ENCODE measurements at regions not wholly inside any gene's neighbourhood (a gene's known extent, or its start where the extent isn't known, plus 50 kb on each side); places are given as distances from the start of the nearest gene placed in this dataset.

GRCh38 chr5:98713027-98713426, 60.4 kb upstream of the RGMB start:
- CTCF ChIA-PET = no interaction called here
- DNase-seq = no peak
- BruUV-seq (replicated peaks) = no TSS peak
- no peak for TF ChIP-seq CTCF (IDR thresholded peaks at IDR 0.05; ENCODE audit: unreplicated experiment)
- Mint-ChIP-seq H3K36me3 (ENCODE audit: insufficient read depth, unreplicated experiment) (no peaks in the 10 kb centered on the region), H3K27me3 (ENCODE audit: unreplicated experiment) (no peaks in the 10 kb centered on the region), H3K4me1 (ENCODE audit: low read depth, unreplicated experiment) (no peaks in the 10 kb centered on the region), H3K4me3 (ENCODE audit: low read depth, unreplicated experiment) (no peak overlapping the region), H3K27ac (ENCODE audit: unreplicated experiment) (no peak overlapping the region), H3K9me3 (ENCODE audit: low read depth, unreplicated experiment) (no peaks in the 10 kb centered on the region)
- intact Hi-C loops (cut with micrococcal nuclease; ENCODE audit: unreplicated experiment) = no loop called here

- Mint-ChIP-seq H3K27me3 (ENCODE audit: unreplicated experiment) (no peaks in the 10 kb centered on the region), H3K4me1 (ENCODE audit: low read depth, unreplicated experiment) (no peaks in the 10 kb centered on the region), H3K36me3 (ENCODE audit: insufficient read depth, unreplicated experiment) (no peaks in the 10 kb centered on the region), H3K4me3 (ENCODE audit: low read depth, unreplicated experiment) (no peak overlapping the region), H3K9me3 (ENCODE audit: low read depth, unreplicated experiment) (no peaks in the 10 kb centered on the region), H3K27ac (ENCODE audit: unreplicated experiment) (no peak overlapping the region)
- no peak for DNase-seq
- intact Hi-C loops (cut with micrococcal nuclease; ENCODE audit: unreplicated experiment) = no loop called here
- no peak for TF ChIP-seq CTCF (IDR thresholded peaks at IDR 0.05; ENCODE audit: unreplicated experiment)
- BruUV-seq (replicated peaks) = no TSS peak
- CTCF ChIA-PET = no interaction called here
Measured at GRCh38 chr5:98713856-98714255, 59.6 kb upstream of the RGMB start.

- no peak for DNase-seq
- CTCF ChIA-PET = no interaction called here
- intact Hi-C loops (cut with micrococcal nuclease; ENCODE audit: unreplicated experiment) = no loop called here
- no peaks in the 10 kb centered on the region for H3K36me3 Mint-ChIP-seq (ENCODE audit: insufficient read depth, unreplicated experiment)
- H3K27ac Mint-ChIP-seq (ENCODE audit: unreplicated experiment) = no peak overlapping the region
- H3K4me3 Mint-ChIP-seq (ENCODE audit: low read depth, unreplicated experiment) = no peak overlapping the region
- H3K9me3 Mint-ChIP-seq (ENCODE audit: low read depth, unreplicated experiment) = no peaks in the 10 kb centered on the region
- no peaks in the 10 kb centered on the region for H3K4me1 Mint-ChIP-seq (ENCODE audit: low read depth, unreplicated experiment)
- no TSS peak for BruUV-seq (replicated peaks)
- H3K27me3 Mint-ChIP-seq (ENCODE audit: unreplicated experiment) = no peaks in the 10 kb centered on the region
- TF ChIP-seq CTCF (IDR thresholded peaks at IDR 0.05; ENCODE audit: unreplicated experiment) = no peak
Measured at GRCh38 chr5:98714710-98715288, 58.7 kb upstream of the RGMB start.

DNA sequence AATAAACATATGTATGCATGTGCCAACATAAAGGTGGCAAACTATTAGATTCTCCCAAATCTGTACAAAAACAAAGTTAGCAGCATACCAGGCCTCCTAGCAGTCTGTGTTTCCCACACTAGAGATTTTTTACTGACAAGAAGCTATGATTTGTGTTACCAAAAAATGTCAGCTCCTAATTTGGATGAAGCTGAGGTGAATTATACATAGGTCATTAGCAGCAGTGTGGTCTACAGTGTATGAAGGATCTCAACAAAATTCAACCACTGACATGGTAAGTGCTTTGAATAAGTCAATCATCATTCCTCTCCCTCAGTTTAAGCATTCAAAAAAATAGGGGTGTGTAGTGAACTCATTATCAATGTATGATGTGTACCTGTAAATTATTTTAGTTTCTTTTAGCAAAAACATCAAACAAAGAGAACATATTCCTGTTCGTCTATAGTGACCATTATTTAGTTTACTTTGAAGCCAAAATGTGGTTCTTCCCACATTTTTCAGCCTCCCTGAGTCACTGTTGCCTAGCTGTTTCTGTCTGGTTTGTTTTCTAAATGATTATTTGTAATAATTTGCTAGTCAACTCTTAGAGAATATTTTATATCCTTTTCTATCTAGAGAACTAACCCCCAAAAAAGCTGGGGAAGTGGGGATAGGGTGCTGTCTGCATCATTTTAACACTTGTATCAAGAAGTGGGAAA, 52.1 kb upstream of the RGMB start:
- no peaks in the 10 kb centered on the region for H3K36me3 Mint-ChIP-seq (ENCODE audit: insufficient read depth, unreplicated experiment)
- no TSS peak for BruUV-seq (replicated peaks)
- no peaks in the 10 kb centered on the region for H3K27me3 Mint-ChIP-seq (ENCODE audit: unreplicated experiment)
- CTCF ChIA-PET = interaction anchor here (0.6 kb wide), 1 partner anchor 439 kb away, joined by 5 read pairs; no protein-coding TSS in a partner anchor
- no peak for TF ChIP-seq CTCF (IDR thresholded peaks at IDR 0.05; ENCODE audit: unreplicated experiment)
- intact Hi-C loops (cut with micrococcal nuclease; ENCODE audit: unreplicated experiment) = no loop called here
- no peaks in the 10 kb centered on the region for H3K4me1 Mint-ChIP-seq (ENCODE audit: low read depth, unreplicated experiment)
- no peak overlapping the region for H3K4me3 Mint-ChIP-seq (ENCODE audit: low read depth, unreplicated experiment)
- no peak for DNase-seq
- no peaks in the 10 kb centered on the region for H3K9me3 Mint-ChIP-seq (ENCODE audit: low read depth, unreplicated experiment)
- H3K27ac Mint-ChIP-seq (ENCODE audit: unreplicated experiment) = no peak overlapping the region
